Uterus (tissue), 2 donors: ENCODE measurements at regions not wholly inside any gene's neighbourhood (a gene's known extent, or its start where the extent isn't known, plus 50 kb on each side); places are given as distances from the start of the nearest gene placed in this dataset.

ENCODE experiments used
- POLR2A ChIP-seq, 2 donors: fragments of 450-650 bp; IDR thresholded peaks; one replicate each; pipeline ENCODE4 v1.6.1; 2016; ENCODE audit warnings: antibody characterized with exemption in 2 of 2, mild to moderate bottlenecking in 1 of 2, moderate library complexity in 1 of 2
- TF ChIP-seq, protein P1 (sequence below), 4 experiments: fragments of 200-600 bp in 2 of 4; fragments of 450-650 bp in 2 of 4; sonication (generic) in 2 of 4; IDR thresholded peaks; one replicate each; pipeline ENCODE4 v1.5.1; 2016 to 2019; ENCODE audit warnings: antibody characterized with exemption in 4 of 4, mild to moderate bottlenecking in 2 of 4, moderate library complexity in 1 of 4

DNA sequence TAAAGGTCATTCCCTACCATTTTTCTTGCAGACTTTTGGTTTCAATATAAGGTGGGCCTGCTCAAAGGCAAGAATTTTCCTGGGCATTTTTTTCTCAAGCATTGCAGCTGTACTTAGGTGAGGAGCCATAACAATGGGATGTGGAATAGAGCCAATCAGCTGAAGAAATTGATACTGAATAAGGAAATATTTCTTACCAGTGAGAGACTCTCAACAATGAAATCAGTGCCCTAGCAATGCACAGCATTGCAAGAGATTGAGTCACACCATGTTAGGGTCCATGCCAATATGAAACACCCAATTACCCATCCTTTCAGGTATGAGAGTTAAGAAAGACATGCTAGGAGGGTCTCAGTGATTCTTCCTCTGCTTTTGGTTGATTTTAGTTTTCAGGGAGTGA lies 237.6 kb downstream of the SOX9 start:
- TF ChIP-seq, protein P1, sequence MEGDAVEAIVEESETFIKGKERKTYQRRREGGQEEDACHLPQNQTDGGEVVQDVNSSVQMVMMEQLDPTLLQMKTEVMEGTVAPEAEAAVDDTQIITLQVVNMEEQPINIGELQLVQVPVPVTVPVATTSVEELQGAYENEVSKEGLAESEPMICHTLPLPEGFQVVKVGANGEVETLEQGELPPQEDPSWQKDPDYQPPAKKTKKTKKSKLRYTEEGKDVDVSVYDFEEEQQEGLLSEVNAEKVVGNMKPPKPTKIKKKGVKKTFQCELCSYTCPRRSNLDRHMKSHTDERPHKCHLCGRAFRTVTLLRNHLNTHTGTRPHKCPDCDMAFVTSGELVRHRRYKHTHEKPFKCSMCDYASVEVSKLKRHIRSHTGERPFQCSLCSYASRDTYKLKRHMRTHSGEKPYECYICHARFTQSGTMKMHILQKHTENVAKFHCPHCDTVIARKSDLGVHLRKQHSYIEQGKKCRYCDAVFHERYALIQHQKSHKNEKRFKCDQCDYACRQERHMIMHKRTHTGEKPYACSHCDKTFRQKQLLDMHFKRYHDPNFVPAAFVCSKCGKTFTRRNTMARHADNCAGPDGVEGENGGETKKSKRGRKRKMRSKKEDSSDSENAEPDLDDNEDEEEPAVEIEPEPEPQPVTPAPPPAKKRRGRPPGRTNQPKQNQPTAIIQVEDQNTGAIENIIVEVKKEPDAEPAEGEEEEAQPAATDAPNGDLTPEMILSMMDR (IDR thresholded peaks at IDR 0.05), result no peak
- TF ChIP-seq POLR2A (IDR thresholded peaks at IDR 0.05), result no peak
